GM12892 (cell line): ENCODE measurements at regions not wholly inside any gene's neighbourhood (a gene's known extent, or its start where the extent isn't known, plus 50 kb on each side); places are given as distances from the start of the nearest gene placed in this dataset.
"Not testable (repeated sequence)": the region's sequence is repeated elsewhere in the genome, so short reads cannot be mapped to it uniquely, and the experiment has no call there.

Source experiments
- POLR2A ChIP-seq: IDR thresholded peaks from 2 replicates; pipeline ENCODE4 v1.6.1; 2011; ENCODE audit warnings: low read depth, low read length, control low read depth
- POLR2AphosphoS5 ChIP-seq: IDR thresholded peaks from 2 replicates; pipeline ENCODE4 v1.6.1; 2011; ENCODE audit warnings: low read depth, low read length, control low read depth
- TAF1 ChIP-seq: IDR thresholded peaks from 2 replicates; pipeline ENCODE4 v1.6.1; 2011; ENCODE audit warnings: low read depth, mild to moderate bottlenecking, control low read depth, low read length, borderline replicate concordance

DNA sequence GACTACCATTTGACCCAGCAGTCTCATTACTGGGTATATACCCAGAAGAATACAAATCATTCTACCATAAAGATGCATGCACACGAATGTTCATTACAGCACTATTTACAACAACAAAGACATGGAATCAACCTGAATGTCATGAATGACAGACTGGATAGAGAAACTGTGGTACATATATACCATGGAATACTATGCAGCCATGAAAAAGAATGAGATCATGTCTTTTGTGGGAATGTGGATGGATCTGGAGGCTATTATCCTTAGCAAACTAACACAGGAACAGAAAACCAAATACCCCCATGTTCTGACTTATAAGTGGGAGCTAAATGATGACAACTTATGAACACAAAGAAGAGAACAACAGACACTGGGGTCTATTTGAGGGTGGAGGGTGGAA is 102.7 kb downstream of the SOX3 start:
- TF ChIP-seq POLR2A, TAF1, POLR2AphosphoS5: not testable (repeated sequence)
